Liver (tissue), 3 donors: ENCODE measurements at regions not wholly inside any gene's neighbourhood (a gene's known extent, or its start where the extent isn't known, plus 50 kb on each side); places are given as distances from the start of the nearest gene placed in this dataset.

ENCODE experiments used
- CTCF ChIP-seq: fragments of 150-350 bp; IDR thresholded peaks from 2 replicates; pipeline ENCODE4 v1.5.1; 2017; ENCODE audit warnings: improper control_type of control experiment, low read depth, low read length; ENCODE audit not compliant: missing input control
- EGR1 ChIP-seq, 2 donors: IDR thresholded peaks; 2 replicates each; pipeline ENCODE4 v1.6.1; 2016 to 2018; ENCODE audit warnings: antibody characterized with exemption in 2 of 2, low read depth in 2 of 2
- FOXA1 ChIP-seq: IDR thresholded peaks from 2 replicates; pipeline ENCODE4 v1.6.1; 2016; ENCODE audit warnings: antibody characterized with exemption
- HNF4G ChIP-seq: IDR thresholded peaks from 2 replicates; pipeline ENCODE4 v1.6.1; 2016; ENCODE audit warnings: antibody characterized with exemption
- JUND ChIP-seq, 2 donors: IDR thresholded peaks; 2 replicates each; pipeline ENCODE4 v1.6.1; 2016; ENCODE audit warnings: antibody characterized with exemption in 2 of 2
- MAX ChIP-seq: IDR thresholded peaks from 2 replicates; pipeline ENCODE4 v1.6.1; 2016; ENCODE audit warnings: antibody characterized with exemption
- RAD21 ChIP-seq, 2 donors: IDR thresholded peaks; 2 replicates each; pipeline ENCODE4 v1.6.1; 2016; ENCODE audit warnings: antibody characterized with exemption in 2 of 2, mild to moderate bottlenecking in 2 of 2
- SP1 ChIP-seq: IDR thresholded peaks from 2 replicates; pipeline ENCODE4 v1.6.1; 2018; ENCODE audit warnings: antibody characterized with exemption, mild to moderate bottlenecking
- YY1 ChIP-seq: IDR thresholded peaks from 2 replicates; pipeline ENCODE4 v1.6.1; 2016; ENCODE audit warnings: antibody characterized with exemption, mild to moderate bottlenecking
- donor health status: healthy.
- donor health status: healthy.

- TF ChIP-seq CTCF, result no peak
- no peak for TF ChIP-seq FOXA1
- no peak for TF ChIP-seq SP1
- no peak for TF ChIP-seq MAX
- TF ChIP-seq JUND (IDR thresholded peaks at IDR 0.05), result no peak
- TF ChIP-seq YY1, result no peak
- TF ChIP-seq HNF4G, result no peak
- TF ChIP-seq EGR1 (IDR thresholded peaks at IDR 0.05; ENCODE audit: low read depth in 2 of 2), result no peak
- no peak for TF ChIP-seq RAD21 (IDR thresholded peaks at IDR 0.05)
Observed at GRCh38 chr14:25887251-25887878, 710.5 kb downstream of the NOVA1 start.
